HCT116 (cell line): ENCODE measurements at regions not wholly inside any gene's neighbourhood (a gene's known extent, or its start where the extent isn't known, plus 50 kb on each side); places are given as distances from the start of the nearest gene placed in this dataset.

Experiments
- ATAC-seq: fragments of 200-7000 bp; cut with Tn5 transposase; 2 replicates; pipeline ENCODE4 v1.9.1; 2020; ENCODE audit warnings: mild to moderate bottlenecking, moderate library complexity
- BruUV-seq: library from RNA; stranded (reverse); fragments of 400-500 nt; replicated peaks from 2 replicates; lab custom pipeline; 2021; lab: Mats Ljungman, UMichigan
- CTCF ChIA-PET: fragments of 300-600 bp; sonication (Branson Sonifier 250); formaldehyde crosslinking; loops from one replicate; lab custom pipeline; 2021; ENCODE audit warnings: antibody characterized with exemption; lab: Charles Lee
- POLR2A ChIA-PET: fragments of 300-600, 350-600 bp; sonication (Branson Sonifier 250); formaldehyde crosslinking; loops from one replicate; lab custom pipeline; 2021; ENCODE audit warnings: antibody characterized with exemption; lab: Charles Lee
- RAD21 ChIA-PET, 2 experiments: fragments of 300-600 bp; sonication (Branson Sonifier 250); formaldehyde crosslinking; loops; one replicate each; lab custom pipeline; 2023; ENCODE audit warnings: low total read pairs in 2 of 2; ENCODE audit not compliant: uncharacterized antibody in 2 of 2, unreplicated experiment in 2 of 2, low non-redundant PET in 1 of 2; lab: Charles Lee
- DNase-seq: peaks from one replicate; pipeline ENCODE4 v3.0.0-alpha.2; 2010; ENCODE audit warnings: low read depth, low spot score
- H2AFZ ChIP-seq: fragments of 200-600 bp; shearing (Covaris generic), sonication (generic); 2 replicates; pipeline ENCODE4 v1.6.1; 2017; ENCODE audit warnings: low read depth, mixed run types, mixed read lengths, antibody characterized with exemption, low read length; ENCODE audit not compliant: poor library complexity, severe bottlenecking
- H3K27ac ChIP-seq: 2 replicates; pipeline ENCODE4 v1.5.1; 2012; ENCODE audit warnings: low read depth, low read length
- H3K27me3 ChIP-seq: fragments of 200-600 bp; sonication (generic); 2 replicates; pipeline ENCODE4 v1.6.1; 2016; ENCODE audit warnings: mixed run types, low read length, mixed read lengths; ENCODE audit not compliant: insufficient read depth
- H3K36me3 ChIP-seq, 2 experiments: fragments of 200-500 bp in 1 of 2; fragments of 200-600 bp in 1 of 2; sonication (Bioruptor generic) in 1 of 2; sonication (generic) in 1 of 2; 2 replicates each; pipeline versions ENCODE4 v1.5.1 to v1.6.1; 2014 to 2016; ENCODE audit warnings: low read length in 2 of 2, inconsistent platforms in 1 of 2, mixed read lengths in 1 of 2, mixed run types in 1 of 2; ENCODE audit not compliant: insufficient read depth in 2 of 2, control insufficient read depth in 1 of 2
- H3K4me1 ChIP-seq, 2 experiments: fragments of 200-600 bp in 1 of 2; sonication (generic) in 1 of 2; 2 replicates each; pipeline versions ENCODE4 v1.5.1 to v1.6.1; 2012 to 2017; ENCODE audit warnings: low read length in 2 of 2, inconsistent platforms in 1 of 2, mild to moderate bottlenecking in 1 of 2, mixed read lengths in 1 of 2, mixed run types in 1 of 2, moderate library complexity in 1 of 2; ENCODE audit not compliant: insufficient read depth in 2 of 2, control insufficient read depth in 1 of 2
- H3K4me2 ChIP-seq: fragments of 200-600 bp; sonication (generic); 2 replicates; pipeline ENCODE4 v1.6.1; 2017; ENCODE audit warnings: mixed run types, low read length, mixed read lengths
- H3K4me3 ChIP-seq, 2 experiments: fragments of 200-600 bp in 1 of 2; sonication (generic) in 1 of 2; replicated peaks in 1 of 2; 2 replicates each; pipeline ENCODE4 v1.5.1; 2011 to 2016; ENCODE audit warnings: low read length in 2 of 2, control low read depth in 1 of 2, low read depth in 1 of 2, mild to moderate bottlenecking in 1 of 2, mixed read lengths in 1 of 2, mixed run types in 1 of 2
- H3K79me2 ChIP-seq: fragments of 200-600 bp; sonication (generic); 2 replicates; pipeline ENCODE4 v1.6.1; 2017; ENCODE audit warnings: mild to moderate bottlenecking, mixed run types, low read length, moderate library complexity, mixed read lengths; ENCODE audit not compliant: insufficient read depth
- H3K9ac ChIP-seq: fragments of 200-600 bp; sonication (generic); 2 replicates; pipeline ENCODE4 v1.6.1; 2016; ENCODE audit warnings: low read length, mixed read lengths
- H3K9me2 ChIP-seq: fragments of 200-600 bp; sonication (generic), shearing (Covaris generic); 2 replicates; pipeline ENCODE4 v1.6.1; 2017; ENCODE audit warnings: mixed run types, mild to moderate bottlenecking, moderate library complexity; ENCODE audit not compliant: insufficient read depth
- H3K9me3 ChIP-seq, 2 experiments: fragments of 200-500 bp in 1 of 2; fragments of 200-600 bp in 1 of 2; sonication (Bioruptor generic) in 1 of 2; sonication (generic) in 1 of 2; 2 replicates each; pipeline ENCODE4 v1.6.1; 2014 to 2017; ENCODE audit warnings: low read length in 2 of 2, mixed read lengths in 2 of 2, inconsistent platforms in 1 of 2, low read depth in 1 of 2, mild to moderate bottlenecking in 1 of 2, mixed run types in 1 of 2, moderate library complexity in 1 of 2; ENCODE audit not compliant: control insufficient read depth in 1 of 2, insufficient read depth in 1 of 2
- H4K20me1 ChIP-seq: fragments of 200-600 bp; sonication (generic), shearing (Covaris generic); 2 replicates; pipeline ENCODE4 v1.6.1; 2017; ENCODE audit warnings: mixed run types, mild to moderate bottlenecking, moderate library complexity; ENCODE audit not compliant: insufficient read depth
- CBX3 ChIP-seq: IDR thresholded peaks from 2 replicates; pipeline ENCODE4 v1.6.1; 2012; ENCODE audit warnings: low read depth
- CEBPB ChIP-seq: IDR thresholded peaks from 2 replicates; pipeline ENCODE4 v1.6.1; 2012; ENCODE audit warnings: low read depth
- CTCF ChIP-seq, 3 experiments: fragments of 200-600 bp in 1 of 3; sonication (generic) in 1 of 3; IDR thresholded peaks in 2 of 3; conservative IDR thresholded peaks in 1 of 3; 2 replicates each; pipeline ENCODE4 v1.5.1; 2012 to 2017; ENCODE audit warnings: low read depth in 2 of 3, low read length in 2 of 3, antibody characterized with exemption in 1 of 3, borderline replicate concordance in 1 of 3, control low read depth in 1 of 3, mild to moderate bottlenecking in 1 of 3, mixed read lengths in 1 of 3, mixed run types in 1 of 3, moderate library complexity in 1 of 3; ENCODE audit not compliant: insufficient read depth in 1 of 3
- EGR1 ChIP-seq: IDR thresholded peaks from 2 replicates; pipeline ENCODE4 v1.6.1; 2012; ENCODE audit warnings: low read depth
- EZH2phosphoT487 ChIP-seq: fragments of 200-600 bp; IDR thresholded peaks from 2 replicates; pipeline ENCODE4 v1.6.1; 2018; ENCODE audit warnings: antibody characterized with exemption, borderline replicate concordance
- FOSL1 ChIP-seq: IDR thresholded peaks from 2 replicates; pipeline ENCODE4 v1.6.1; 2012; ENCODE audit warnings: low read depth
- JUND ChIP-seq: IDR thresholded peaks from 2 replicates; pipeline ENCODE4 v1.6.1; 2012
- MAX ChIP-seq: IDR thresholded peaks from 2 replicates; pipeline ENCODE4 v1.6.1; 2012
- POLR2A ChIP-seq: IDR thresholded peaks from 2 replicates; pipeline ENCODE4 v1.7.0; 2011; ENCODE audit warnings: borderline replicate concordance; ENCODE audit not compliant: insufficient read depth, insufficient read length; ENCODE audit errors: extremely low read depth
- POLR2AphosphoS5 ChIP-seq: IDR thresholded peaks from 2 replicates; pipeline ENCODE4 v1.6.1; 2011; ENCODE audit warnings: mild to moderate bottlenecking, low read depth, low read length, moderate library complexity
- RAD21 ChIP-seq: IDR thresholded peaks from 2 replicates; pipeline ENCODE4 v1.6.1; 2012; ENCODE audit warnings: low read depth, mild to moderate bottlenecking
- SIN3A ChIP-seq: IDR thresholded peaks from 2 replicates; pipeline ENCODE4 v1.6.1; 2012; ENCODE audit warnings: low read depth
- SP1 ChIP-seq: IDR thresholded peaks from 2 replicates; pipeline ENCODE4 v1.6.1; 2012; ENCODE audit warnings: low read depth
- SRF ChIP-seq: IDR thresholded peaks from 2 replicates; pipeline ENCODE4 v1.6.1; 2012; ENCODE audit warnings: low read depth
- TCF7L2 ChIP-seq: IDR thresholded peaks from 2 replicates; pipeline ENCODE4 v1.7.0; 2011; ENCODE audit warnings: borderline replicate concordance, inconsistent platforms; ENCODE audit not compliant: insufficient read depth, insufficient read length; ENCODE audit errors: extremely low read depth
- YY1 ChIP-seq: IDR thresholded peaks from 2 replicates; pipeline ENCODE4 v1.6.1; 2011; ENCODE audit warnings: low read length, low read depth, moderate library complexity, mild to moderate bottlenecking; ENCODE audit not compliant: insufficient replicate concordance; ENCODE audit errors: extremely low read depth
- ZBTB33 ChIP-seq: IDR thresholded peaks from 2 replicates; pipeline ENCODE4 v1.6.1; 2011; ENCODE audit warnings: mild to moderate bottlenecking, low read length, moderate library complexity; ENCODE audit not compliant: insufficient replicate concordance; ENCODE audit errors: extremely low read depth
- ZFX ChIP-seq: fragments of 450-650 bp; IDR thresholded peaks from 2 replicates; pipeline ENCODE4 v1.6.1; 2017
- ZNF274 ChIP-seq: fragments of 200-500 bp; sonication (Bioruptor generic); IDR thresholded peaks from 2 replicates; pipeline ENCODE4 v1.6.1; 2014; ENCODE audit warnings: mild to moderate bottlenecking, low read depth, low read length, inconsistent platforms
- intact Hi-C: fragments of 100-400 bp; cut with micrococcal nuclease; formaldehyde crosslinking; loops from 2 replicates; pipeline ENCODE4 v1.10.0; 2022
- TF ChIP-seq, protein P1 (sequence below): IDR thresholded peaks from 2 replicates; pipeline ENCODE4 v1.6.1; 2012; ENCODE audit warnings: low read depth

DNA sequence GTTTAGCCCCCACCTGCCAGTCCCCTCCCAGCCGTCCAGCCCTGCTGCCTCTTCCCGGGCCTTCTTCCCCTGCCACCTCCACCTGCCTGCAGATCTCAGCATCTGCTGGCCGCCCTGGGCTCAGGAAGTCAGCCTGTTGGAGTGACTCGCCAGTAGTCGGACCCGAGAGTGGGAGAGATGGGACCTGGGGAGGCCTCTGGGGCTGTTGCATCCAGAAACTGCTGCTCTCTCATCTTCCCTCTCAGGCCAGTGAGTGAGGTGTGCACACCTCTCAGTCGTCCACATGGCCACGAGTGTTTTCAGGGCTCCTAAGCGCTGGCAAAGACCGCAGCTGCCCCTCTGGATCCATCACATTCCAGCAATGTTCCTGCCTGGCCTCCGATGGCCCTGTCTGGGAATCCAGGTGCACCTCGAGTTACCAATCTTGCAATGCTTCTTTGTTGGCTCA lies 151.8 kb upstream of the SOX1 start:
- Histone ChIP-seq H3K79me2 (no peaks in the 10 kb centered on the region), H3K9ac (no peak overlapping the region), H4K20me1 (no peaks in the 10 kb centered on the region), H3K9me2 (no peaks in the 10 kb centered on the region), H3K36me3 (no peaks in the 10 kb centered on the region), H3K27ac (no peak overlapping the region), H2AFZ (no peak overlapping the region)
- no peak for ATAC-seq
- BruUV-seq, result no TSS peak
- RAD21 ChIA-PET, result no interaction called here
- TF ChIP-seq POLR2A (no peak), TCF7L2 (no peak), CTCF (IDR thresholded peaks at IDR 0.05 in 2 of 3, conservative IDR thresholded peaks at IDR 0.05 in 1 of 3; ENCODE audit: borderline replicate concordance in 1 of 3, insufficient read depth in 1 of 3, low read depth in 2 of 3, low read length in 2 of 3) (no peak), POLR2AphosphoS5 (no peak), CEBPB (no peak), SP1 (no peak), CBX3 (no peak), ZBTB33 (no peak), YY1 (no peak), JUND (no peak), RAD21 (no peak), ZNF274 (no peak), MAX (no peak), SIN3A (no peak), ZFX (no peak), EGR1 (no peak), FOSL1 (no peak), EZH2phosphoT487 (no peak), SRF (no peak)
- TF ChIP-seq, protein P1, sequence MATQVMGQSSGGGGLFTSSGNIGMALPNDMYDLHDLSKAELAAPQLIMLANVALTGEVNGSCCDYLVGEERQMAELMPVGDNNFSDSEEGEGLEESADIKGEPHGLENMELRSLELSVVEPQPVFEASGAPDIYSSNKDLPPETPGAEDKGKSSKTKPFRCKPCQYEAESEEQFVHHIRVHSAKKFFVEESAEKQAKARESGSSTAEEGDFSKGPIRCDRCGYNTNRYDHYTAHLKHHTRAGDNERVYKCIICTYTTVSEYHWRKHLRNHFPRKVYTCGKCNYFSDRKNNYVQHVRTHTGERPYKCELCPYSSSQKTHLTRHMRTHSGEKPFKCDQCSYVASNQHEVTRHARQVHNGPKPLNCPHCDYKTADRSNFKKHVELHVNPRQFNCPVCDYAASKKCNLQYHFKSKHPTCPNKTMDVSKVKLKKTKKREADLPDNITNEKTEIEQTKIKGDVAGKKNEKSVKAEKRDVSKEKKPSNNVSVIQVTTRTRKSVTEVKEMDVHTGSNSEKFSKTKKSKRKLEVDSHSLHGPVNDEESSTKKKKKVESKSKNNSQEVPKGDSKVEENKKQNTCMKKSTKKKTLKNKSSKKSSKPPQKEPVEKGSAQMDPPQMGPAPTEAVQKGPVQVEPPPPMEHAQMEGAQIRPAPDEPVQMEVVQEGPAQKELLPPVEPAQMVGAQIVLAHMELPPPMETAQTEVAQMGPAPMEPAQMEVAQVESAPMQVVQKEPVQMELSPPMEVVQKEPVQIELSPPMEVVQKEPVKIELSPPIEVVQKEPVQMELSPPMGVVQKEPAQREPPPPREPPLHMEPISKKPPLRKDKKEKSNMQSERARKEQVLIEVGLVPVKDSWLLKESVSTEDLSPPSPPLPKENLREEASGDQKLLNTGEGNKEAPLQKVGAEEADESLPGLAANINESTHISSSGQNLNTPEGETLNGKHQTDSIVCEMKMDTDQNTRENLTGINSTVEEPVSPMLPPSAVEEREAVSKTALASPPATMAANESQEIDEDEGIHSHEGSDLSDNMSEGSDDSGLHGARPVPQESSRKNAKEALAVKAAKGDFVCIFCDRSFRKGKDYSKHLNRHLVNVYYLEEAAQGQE, result no peak
- TF ChIP-seq, all 23 proteins: peak for 0
- Histone ChIP-seq H3K4me2 (no peak overlapping the region), H3K27me3 (peaks cover 10% of the 10 kb centered on the region; the same call in 1 of the 2 replicates), H3K4me3 (no peak overlapping the region), H3K9me3 (no peaks in the 10 kb centered on the region), H3K4me1 (no peaks in the 10 kb centered on the region)
- CTCF ChIA-PET, result no interaction called here
- POLR2A ChIA-PET, result no interaction called here
- no peak for DNase-seq
- intact Hi-C loops, result no loop called here
